ENCODE measurements at regions not wholly inside any gene's neighbourhood (a gene's known extent, or its start where the extent isn't known, plus 50 kb on each side); places are given as distances from the start of the nearest gene placed in this dataset.
A peak's percentile ranks its signal among the peaks of the same experiment; 100 is the strongest.

DNA sequence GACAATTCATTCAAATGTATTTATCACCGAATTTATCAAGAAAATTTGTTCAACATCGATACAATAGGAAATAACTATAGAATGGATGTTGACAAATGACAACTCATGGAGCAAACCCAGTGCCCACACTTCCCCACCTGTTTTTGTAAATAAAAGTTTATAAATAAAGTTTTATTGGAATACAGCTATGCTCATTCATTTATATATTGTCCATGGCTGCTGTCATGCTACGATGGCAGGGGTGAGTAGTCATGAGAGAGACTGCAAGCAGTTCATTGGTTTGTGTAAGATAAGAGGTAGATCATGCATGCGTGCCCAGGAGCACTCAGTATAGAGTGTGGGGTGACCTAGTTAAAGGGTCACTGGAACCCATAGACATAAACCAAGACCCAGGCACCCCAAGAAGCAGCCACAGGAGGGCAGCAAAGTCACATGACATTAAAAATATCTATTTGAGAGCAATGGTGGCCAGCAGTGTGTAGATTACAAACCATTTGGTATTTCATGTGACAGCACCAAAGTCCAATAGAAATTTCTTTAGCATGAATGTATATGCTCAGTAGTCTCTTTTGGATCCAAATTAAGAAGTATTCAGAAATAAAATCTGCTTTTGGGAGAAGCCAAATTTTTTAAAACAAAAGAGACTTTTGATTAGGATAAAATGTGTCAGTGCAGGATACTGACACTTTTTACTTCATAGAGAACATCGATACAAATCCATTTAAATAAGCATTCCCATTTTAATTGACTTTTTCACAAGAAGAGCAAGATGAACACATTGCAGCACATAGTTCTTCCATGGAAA is 794.8 kb downstream of the MCTP2 start:
- TF ChIP-seq CTCF (IDR thresholded peaks at IDR 0.05) (peak in 4 of 6 experiments; percentile 39 to 67 (median 51)), POLR2A (IDR thresholded peaks at IDR 0.05) (no peak)
